ENCODE measurements at regions not wholly inside any gene's neighbourhood (a gene's known extent, or its start where the extent isn't known, plus 50 kb on each side); places are given as distances from the start of the nearest gene placed in this dataset.

GRCh38 chr9:78486661-78487060 is 189.7 kb downstream of the PSAT1 start (continued):
- TF ChIP-seq CHD4 (IDR thresholded peaks at IDR 0.05; ENCODE audit: borderline replicate concordance) (no peak), ZSCAN20 (CRISPR knock-in tag; IDR thresholded peaks at IDR 0.05) (no peak), ATOH8 (CRISPR knock-in tag; IDR thresholded peaks at IDR 0.05; ENCODE audit: low read depth) (no peak), GATA3 (IDR thresholded peaks at IDR 0.05; ENCODE audit: borderline replicate concordance) (no peak)

DNA sequence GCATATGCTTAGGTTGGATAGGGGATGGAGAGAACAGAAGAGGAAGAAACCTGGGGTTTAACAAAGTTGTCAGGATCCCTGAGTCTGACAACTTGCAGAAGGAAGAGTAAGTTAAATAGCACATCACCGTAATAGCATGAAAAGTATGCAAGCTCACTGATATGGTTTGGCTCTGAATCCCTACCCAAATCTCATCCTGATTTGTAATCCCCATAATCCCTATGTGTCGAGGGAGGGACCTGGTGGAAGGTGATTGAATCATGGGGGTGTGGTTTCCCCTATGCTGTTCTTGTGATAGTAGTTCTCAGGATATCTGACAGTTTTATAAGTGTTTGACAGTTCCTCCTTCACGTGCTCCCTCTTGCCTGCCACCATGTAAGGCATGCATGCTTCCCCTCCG is 193.3 kb downstream of the PSAT1 start:
- ChIA-PET POLR2A (no interaction called here), CTCF (interaction anchor here (0.8 kb wide), 1 partner anchor 51 kb away, joined by 3 read pairs; no protein-coding TSS in a partner anchor)
- DNase-seq (ENCODE audit: low read depth in 1 of 2, low spot score in 1 of 2) (no peak), ATAC-seq (no peak), FAIRE-seq (no peak)
- TF ChIP-seq RCOR1 (IDR thresholded peaks at IDR 0.05; ENCODE audit: low read depth, low read length) (no peak), ESRRA (IDR thresholded peaks at IDR 0.05; ENCODE audit: borderline replicate concordance, low read length) (no peak), CEBPB (IDR thresholded peaks at IDR 0.05) (no peak), ZNF302 (CRISPR knock-in tag; IDR thresholded peaks at IDR 0.05) (no peak), SREBF2 (IDR thresholded peaks at IDR 0.05) (no peak), TFCP2L1 (CRISPR knock-in tag; IDR thresholded peaks at IDR 0.05) (no peak), SMC3 (IDR thresholded peaks at IDR 0.05) (no peak), POLR2AphosphoS2 (conservative IDR thresholded peaks at IDR 0.05; ENCODE audit: low read length) (no peak), NPAS2 (CRISPR knock-in tag; IDR thresholded peaks at IDR 0.05; ENCODE audit: borderline replicate concordance) (no peak), RNF2 (IDR thresholded peaks at IDR 0.05; ENCODE audit: borderline replicate concordance, low read depth) (no peak), KDM5A (IDR thresholded peaks at IDR 0.05) (no peak), CBX8 (IDR thresholded peaks at IDR 0.05) (no peak)
- TF ChIP-seq, protein P1, sequence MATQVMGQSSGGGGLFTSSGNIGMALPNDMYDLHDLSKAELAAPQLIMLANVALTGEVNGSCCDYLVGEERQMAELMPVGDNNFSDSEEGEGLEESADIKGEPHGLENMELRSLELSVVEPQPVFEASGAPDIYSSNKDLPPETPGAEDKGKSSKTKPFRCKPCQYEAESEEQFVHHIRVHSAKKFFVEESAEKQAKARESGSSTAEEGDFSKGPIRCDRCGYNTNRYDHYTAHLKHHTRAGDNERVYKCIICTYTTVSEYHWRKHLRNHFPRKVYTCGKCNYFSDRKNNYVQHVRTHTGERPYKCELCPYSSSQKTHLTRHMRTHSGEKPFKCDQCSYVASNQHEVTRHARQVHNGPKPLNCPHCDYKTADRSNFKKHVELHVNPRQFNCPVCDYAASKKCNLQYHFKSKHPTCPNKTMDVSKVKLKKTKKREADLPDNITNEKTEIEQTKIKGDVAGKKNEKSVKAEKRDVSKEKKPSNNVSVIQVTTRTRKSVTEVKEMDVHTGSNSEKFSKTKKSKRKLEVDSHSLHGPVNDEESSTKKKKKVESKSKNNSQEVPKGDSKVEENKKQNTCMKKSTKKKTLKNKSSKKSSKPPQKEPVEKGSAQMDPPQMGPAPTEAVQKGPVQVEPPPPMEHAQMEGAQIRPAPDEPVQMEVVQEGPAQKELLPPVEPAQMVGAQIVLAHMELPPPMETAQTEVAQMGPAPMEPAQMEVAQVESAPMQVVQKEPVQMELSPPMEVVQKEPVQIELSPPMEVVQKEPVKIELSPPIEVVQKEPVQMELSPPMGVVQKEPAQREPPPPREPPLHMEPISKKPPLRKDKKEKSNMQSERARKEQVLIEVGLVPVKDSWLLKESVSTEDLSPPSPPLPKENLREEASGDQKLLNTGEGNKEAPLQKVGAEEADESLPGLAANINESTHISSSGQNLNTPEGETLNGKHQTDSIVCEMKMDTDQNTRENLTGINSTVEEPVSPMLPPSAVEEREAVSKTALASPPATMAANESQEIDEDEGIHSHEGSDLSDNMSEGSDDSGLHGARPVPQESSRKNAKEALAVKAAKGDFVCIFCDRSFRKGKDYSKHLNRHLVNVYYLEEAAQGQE (IDR thresholded peaks at IDR 0.05), result no peak
- Histone ChIP-seq H3K4me2 (no peak overlapping the region), H3K27ac (no peak overlapping the region), H3K9me3 (no peaks in the 10 kb centered on the region), H3K4me1 (no peaks in the 10 kb centered on the region), H3K4me3 (no peak overlapping the region)
- 56% methylated on average over 4 of the region's 4 CpGs for WGBS (ENCODE audit: missing lambda C conversion rate)

DNA sequence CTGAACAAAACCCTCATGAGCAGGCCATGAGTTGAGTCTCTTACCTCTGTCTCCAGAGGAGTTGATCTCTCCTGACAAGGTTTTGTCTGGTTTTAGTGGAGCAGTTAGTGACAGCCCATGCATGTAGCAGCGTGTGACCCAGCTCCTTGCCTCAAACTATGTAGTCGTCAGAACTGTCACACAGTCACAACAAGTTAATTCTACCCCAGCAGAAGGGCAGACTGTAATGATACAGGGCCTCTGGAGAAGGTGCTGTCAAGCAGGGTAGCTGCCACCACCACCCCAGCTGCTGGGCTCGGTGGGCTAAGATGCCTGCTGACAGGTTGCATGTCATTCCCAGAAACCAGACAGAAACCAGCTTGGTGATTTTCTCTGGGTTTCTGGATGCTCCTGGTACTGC is 194.5 kb downstream of the PSAT1 start:
- Histone ChIP-seq H3K4me2 (no peak overlapping the region), H3K9me3 (no peaks in the 10 kb centered on the region), H3K27ac (no peak overlapping the region), H3K4me3 (no peak overlapping the region), H3K4me1 (no peaks in the 10 kb centered on the region)
- DNase-seq (ENCODE audit: low read depth in 1 of 2, low spot score in 1 of 2), result no peak
- TF ChIP-seq ESRRA (IDR thresholded peaks at IDR 0.05; ENCODE audit: borderline replicate concordance, low read length) (no peak), RARB (CRISPR knock-in tag; IDR thresholded peaks at IDR 0.05) (no peak), TFCP2L1 (CRISPR knock-in tag; IDR thresholded peaks at IDR 0.05) (no peak), MAFK (IDR thresholded peaks at IDR 0.05; ENCODE audit: partially characterized antibody) (no peak), RCOR1 (IDR thresholded peaks at IDR 0.05; ENCODE audit: low read depth, low read length) (no peak), ZNF302 (CRISPR knock-in tag; IDR thresholded peaks at IDR 0.05) (no peak), USF2 (IDR thresholded peaks at IDR 0.05) (no peak), HEYL (CRISPR knock-in tag; IDR thresholded peaks at IDR 0.05) (no peak), FOSL2 (IDR thresholded peaks at IDR 0.05) (no peak), FOSL2 (CRISPR knock-in tag; IDR thresholded peaks at IDR 0.05) (no peak), SREBF2 (IDR thresholded peaks at IDR 0.05) (no peak), CHD4 (IDR thresholded peaks at IDR 0.05; ENCODE audit: borderline replicate concordance) (no peak)
- TF ChIP-seq, protein P2, sequence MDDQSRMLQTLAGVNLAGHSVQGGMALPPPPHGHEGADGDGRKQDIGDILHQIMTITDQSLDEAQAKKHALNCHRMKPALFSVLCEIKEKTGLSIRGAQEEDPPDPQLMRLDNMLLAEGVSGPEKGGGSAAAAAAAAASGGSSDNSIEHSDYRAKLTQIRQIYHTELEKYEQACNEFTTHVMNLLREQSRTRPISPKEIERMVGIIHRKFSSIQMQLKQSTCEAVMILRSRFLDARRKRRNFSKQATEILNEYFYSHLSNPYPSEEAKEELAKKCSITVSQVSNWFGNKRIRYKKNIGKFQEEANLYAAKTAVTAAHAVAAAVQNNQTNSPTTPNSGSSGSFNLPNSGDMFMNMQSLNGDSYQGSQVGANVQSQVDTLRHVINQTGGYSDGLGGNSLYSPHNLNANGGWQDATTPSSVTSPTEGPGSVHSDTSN (IDR thresholded peaks at IDR 0.05), result no peak
- ATAC-seq, result no peak; a peak in 1 of 6 replicates
- ChIA-PET CTCF (no interaction called here), POLR2A (no interaction called here)
- FAIRE-seq, result no peak
- 35% methylated on average over 3 of the region's 3 CpGs for WGBS (ENCODE audit: missing lambda C conversion rate)
